ENCODE measurements at regions not wholly inside any gene's neighbourhood (a gene's known extent, or its start where the extent isn't known, plus 50 kb on each side); places are given as distances from the start of the nearest gene placed in this dataset.

DNA sequence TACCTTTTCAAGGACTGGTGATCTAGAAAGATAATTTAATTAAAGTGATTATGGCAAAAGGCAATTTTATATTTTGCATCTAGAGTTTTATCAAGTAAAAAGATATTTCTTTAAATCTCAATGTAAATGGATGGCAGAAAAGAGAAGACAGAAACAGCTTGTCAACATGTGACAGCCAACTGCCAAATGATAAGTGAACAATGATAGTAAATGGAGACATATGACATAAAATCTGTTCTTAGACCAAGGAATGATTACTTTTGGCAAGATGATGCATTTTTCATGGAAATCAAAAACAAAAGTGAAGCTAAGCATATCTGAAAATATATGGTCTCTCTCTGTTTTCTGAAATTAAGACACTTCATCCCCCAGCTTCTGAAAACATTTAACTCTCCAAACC lies 1730.7 kb upstream of the FLRT2 start:
- DNase-seq: no peak

GRCh38 chr14:83814896-83815295 lies 1715.0 kb upstream of the FLRT2 start:
- DNase-seq: no peak

GRCh38 chr14:83816761-83817160 lies 1713.2 kb upstream of the FLRT2 start:
- DNase-seq: no peak

DNA sequence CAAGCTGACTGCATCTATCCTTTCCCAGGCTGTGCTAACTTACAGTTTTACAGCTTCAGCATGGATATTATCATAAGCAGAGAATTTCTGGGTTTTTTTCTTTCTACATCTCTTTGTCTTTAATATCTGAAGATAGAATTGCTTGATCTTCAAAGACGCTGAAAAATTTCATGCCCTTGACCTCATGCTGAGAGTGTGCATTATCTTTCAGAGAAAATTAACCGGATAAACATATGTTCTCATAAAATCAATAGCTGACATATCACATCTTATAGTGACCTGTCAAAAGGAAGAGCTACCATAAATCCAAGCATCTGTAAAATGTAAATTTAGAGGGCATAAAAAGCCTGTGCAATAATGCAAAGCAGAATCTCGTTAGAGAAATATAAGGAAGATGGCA lies 1704.1 kb upstream of the FLRT2 start:
- no peak for DNase-seq

GRCh38 chr14:83826838-83827237 lies 1703.1 kb upstream of the FLRT2 start:
- no peak for DNase-seq

- DNase-seq: no peak
These were observed 1702.6 kb upstream of the FLRT2 start for GRCh38 chr14:83827383-83827782.

GRCh38 chr14:83828406-83828805 lies 1701.5 kb upstream of the FLRT2 start:
- DNase-seq: no peak

- DNase-seq: no peak
These were observed 1699.6 kb upstream of the FLRT2 start for GRCh38 chr14:83830316-83830715.

DNA sequence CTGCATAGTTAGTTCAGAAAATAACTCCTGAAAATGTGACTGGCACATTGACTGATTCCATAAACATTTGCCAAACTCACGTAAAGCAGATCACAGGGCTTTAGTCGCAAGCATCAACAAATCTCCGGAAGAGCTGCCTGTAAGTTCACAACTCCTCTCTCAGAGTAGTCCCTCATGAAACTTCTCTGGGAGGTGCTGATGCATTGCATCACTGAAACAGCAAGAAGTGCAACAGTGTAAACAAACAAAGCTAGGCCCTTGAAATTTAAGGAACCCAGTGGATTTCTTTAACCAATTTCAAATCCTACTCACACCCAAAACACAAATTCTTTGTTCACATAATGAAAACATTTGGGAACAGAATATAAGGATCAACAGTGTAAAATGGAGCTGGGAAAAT lies 1691.7 kb upstream of the FLRT2 start:
- DNase-seq: no peak

- no peak for DNase-seq
These were observed 1687.4 kb upstream of the FLRT2 start for GRCh38 chr14:83842547-83842946.

GRCh38 chr14:83847102-83847501 lies 1682.8 kb upstream of the FLRT2 start:
- no peak for DNase-seq

- DNase-seq: no peak
These were observed 1679.9 kb upstream of the FLRT2 start for GRCh38 chr14:83850092-83850491.

GRCh38 chr14:83856334-83856733 lies 1673.6 kb upstream of the FLRT2 start:
- no peak for DNase-seq

GRCh38 chr14:83860631-83861155 lies 1669.3 kb upstream of the FLRT2 start:
- no peak for DNase-seq

- no peak for DNase-seq
These were observed 1666.7 kb upstream of the FLRT2 start for GRCh38 chr14:83863042-83863774.

DNA sequence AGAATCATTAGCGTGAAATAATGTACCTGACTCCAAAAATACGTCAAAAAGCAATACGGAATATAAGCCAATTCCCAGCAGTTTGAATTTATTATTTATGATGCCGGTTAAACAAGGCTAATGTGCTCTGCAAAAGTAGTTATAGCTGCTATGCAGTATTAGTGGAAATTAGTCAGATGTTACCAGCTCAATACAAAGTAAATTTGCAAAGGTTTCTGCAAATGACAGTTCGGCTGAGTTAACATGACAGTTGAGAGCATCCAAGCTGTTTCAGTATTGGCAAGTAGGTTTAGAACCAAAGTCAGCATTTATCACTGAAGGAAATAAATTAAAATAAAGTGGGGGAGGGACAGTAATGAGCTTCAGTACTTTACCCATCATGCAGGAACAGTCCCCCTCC lies 1665.8 kb upstream of the FLRT2 start:
- DNase-seq: no peak

- no peak for DNase-seq
These were observed 1662.2 kb upstream of the FLRT2 start for GRCh38 chr14:83867566-83868225.

DNA sequence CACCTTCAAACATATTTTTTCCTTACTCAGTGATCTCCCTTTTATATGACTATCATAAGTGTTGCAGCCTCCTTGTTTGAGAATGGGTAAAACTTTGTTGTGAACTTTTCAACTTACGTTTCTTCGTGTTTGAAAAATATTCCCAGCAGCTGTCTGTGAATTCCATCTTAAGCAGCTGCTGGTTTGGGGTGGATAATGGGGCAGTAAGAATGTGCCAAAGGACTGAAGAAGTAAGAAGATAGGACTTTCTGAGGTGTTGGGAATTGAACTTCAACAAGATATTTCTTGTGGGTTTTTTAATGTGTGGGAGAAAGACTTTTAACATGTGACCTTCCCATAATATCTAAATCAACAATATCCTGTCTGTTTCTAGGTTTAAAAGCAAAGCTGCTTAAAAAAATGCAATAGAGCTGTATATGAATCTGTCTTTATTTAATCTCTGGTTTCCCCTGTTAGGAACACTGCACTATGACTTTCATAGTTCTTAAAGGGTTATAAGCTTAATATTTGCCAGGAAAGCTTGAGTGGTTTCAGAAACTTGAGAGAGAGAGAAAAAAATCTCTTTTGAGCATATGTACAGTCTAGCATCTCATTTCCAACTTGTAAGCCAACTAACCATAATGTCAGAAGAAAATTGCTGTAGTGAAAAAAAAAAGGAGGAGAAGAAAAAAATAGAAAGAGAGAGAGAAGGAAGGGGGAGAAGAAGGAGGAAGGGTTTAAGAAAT lies 1659.2 kb upstream of the FLRT2 start:
- no peak for DNase-seq

- no peak for DNase-seq
These were observed 1656.3 kb upstream of the FLRT2 start for GRCh38 chr14:83873669-83874068.

GRCh38 chr14:83874662-83875061 lies 1655.3 kb upstream of the FLRT2 start:
- DNase-seq: no peak

GRCh38 chr14:83883732-83884131 lies 1646.2 kb upstream of the FLRT2 start:
- no peak for DNase-seq

DNA sequence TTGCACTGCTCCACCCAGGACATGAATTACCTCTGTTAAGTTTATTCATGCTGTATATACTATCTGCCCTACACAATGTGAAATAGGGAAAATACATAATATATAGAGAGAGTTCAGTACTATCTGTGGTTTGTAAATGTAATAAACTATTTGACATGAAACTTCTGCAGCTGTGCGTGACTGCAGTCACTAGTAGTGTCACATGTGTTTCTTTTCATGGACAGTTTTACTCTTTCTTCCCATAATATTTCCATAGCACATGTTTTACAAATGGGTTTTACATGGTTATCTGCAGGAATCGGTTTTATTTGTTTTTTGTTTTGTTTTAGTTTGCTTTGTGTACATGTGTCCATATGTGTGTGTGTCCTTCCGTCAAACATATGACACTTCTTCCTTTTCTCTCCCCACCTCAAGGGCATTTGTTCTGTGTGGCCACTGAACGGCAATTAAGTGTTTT lies 1644.1 kb upstream of the FLRT2 start:
- no peak for DNase-seq

DNA sequence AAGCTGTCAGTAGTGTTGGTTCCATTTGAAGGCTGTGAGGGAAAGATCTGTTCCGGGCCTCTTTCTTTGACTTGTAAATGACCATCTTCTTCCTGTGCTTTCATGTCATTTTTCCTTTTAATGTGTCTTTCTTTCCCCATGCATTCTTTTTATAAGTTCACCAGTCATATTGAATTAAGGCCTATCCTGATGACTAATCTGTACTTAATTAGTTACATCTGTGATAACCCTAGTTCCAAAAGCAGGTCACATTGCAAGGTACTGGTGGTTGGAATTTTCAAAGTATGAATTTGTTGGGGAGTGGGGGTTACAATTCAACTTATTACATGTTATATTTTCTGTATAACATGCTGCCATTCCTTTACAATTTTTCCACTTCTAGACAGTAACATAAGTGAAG lies 1642.1 kb upstream of the FLRT2 start:
- no peak for DNase-seq

DNA sequence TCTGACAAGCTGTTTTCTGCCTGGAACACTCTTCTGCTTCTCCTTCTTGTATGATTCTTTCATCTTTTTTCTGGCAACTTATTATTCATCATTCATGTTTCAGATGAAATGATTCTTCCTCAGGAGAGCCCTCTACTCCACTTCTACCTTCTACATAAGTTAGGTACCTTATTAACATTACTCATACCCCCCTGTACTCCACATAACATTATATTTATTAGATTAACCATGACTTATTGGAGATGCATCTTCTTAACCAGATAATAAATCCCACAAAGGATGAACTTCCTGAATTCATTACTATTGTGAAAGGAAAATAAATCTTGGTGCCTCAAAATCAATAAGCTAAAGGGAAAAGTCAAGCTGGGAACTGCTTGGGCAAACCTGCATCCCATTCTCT lies 1636.5 kb upstream of the FLRT2 start:
- no peak for DNase-seq

All from GDM1 (cell line).